Ishikawa (cell line): ENCODE measurements at regions not wholly inside any gene's neighbourhood (a gene's known extent, or its start where the extent isn't known, plus 50 kb on each side); places are given as distances from the start of the nearest gene placed in this dataset.

Experiments used
- CEBPB ChIP-seq: IDR thresholded peaks from 2 replicates; pipeline ENCODE4 v1.6.1; 2012
- CREB1 ChIP-seq: IDR thresholded peaks from 2 replicates; pipeline ENCODE4 v1.6.1; 2012; ENCODE audit warnings: low read depth
- EGR1 ChIP-seq: IDR thresholded peaks from 2 replicates; pipeline ENCODE4 v1.6.1; 2012
- EP300 ChIP-seq: IDR thresholded peaks from 2 replicates; pipeline ENCODE4 v1.6.1; 2012; ENCODE audit warnings: borderline replicate concordance
- FOXM1 ChIP-seq: IDR thresholded peaks from 2 replicates; pipeline ENCODE4 v1.6.1; 2012; ENCODE audit warnings: low read depth, borderline replicate concordance
- MAX ChIP-seq: IDR thresholded peaks from 2 replicates; pipeline ENCODE4 v1.6.1; 2012
- NFIC ChIP-seq: IDR thresholded peaks from 2 replicates; pipeline ENCODE4 v1.6.1; 2012
- RAD21 ChIP-seq: IDR thresholded peaks from 2 replicates; pipeline ENCODE4 v1.6.1; 2012; ENCODE audit warnings: low read depth
- REST ChIP-seq: IDR thresholded peaks from 2 replicates; pipeline ENCODE4 v1.6.1; 2012; ENCODE audit warnings: low read depth, mild to moderate bottlenecking
- TAF1 ChIP-seq: IDR thresholded peaks from 2 replicates; pipeline ENCODE4 v1.6.1; 2012; ENCODE audit warnings: low read depth, mild to moderate bottlenecking
- TCF12 ChIP-seq: IDR thresholded peaks from 2 replicates; pipeline ENCODE4 v1.6.1; 2012; ENCODE audit warnings: low read depth
- TEAD4 ChIP-seq: IDR thresholded peaks from 2 replicates; pipeline ENCODE4 v1.6.1; 2012
- USF1 ChIP-seq: IDR thresholded peaks from 2 replicates; pipeline ENCODE4 v1.6.1; 2012
- YY1 ChIP-seq: IDR thresholded peaks from 2 replicates; pipeline ENCODE4 v1.6.1; 2012; ENCODE audit warnings: low read depth
- ZBTB7A ChIP-seq: IDR thresholded peaks from 2 replicates; pipeline ENCODE4 v1.6.1; 2012; ENCODE audit warnings: low read depth

GRCh38 chr21:31493350-31493880 is 149.4 kb upstream of the TIAM1 start:
- TF ChIP-seq EP300 (no peak), TCF12 (no peak), RAD21 (no peak), TAF1 (no peak), CEBPB (no peak), TEAD4 (no peak), EGR1 (no peak)

GRCh38 chr21:31491617-31492016 is 147.6 kb upstream of the TIAM1 start:
- TF ChIP-seq TAF1 (no peak), TEAD4 (no peak), TCF12 (no peak), CEBPB (no peak), NFIC (no peak), MAX (no peak), EP300 (no peak)

GRCh38 chr21:31490443-31490842 is 146.4 kb upstream of the TIAM1 start:
- TF ChIP-seq USF1 (peak; percentile 79), YY1 (no peak), RAD21 (no peak), EGR1 (no peak)

GRCh38 chr21:31489726-31490125 is 145.7 kb upstream of the TIAM1 start:
- TF ChIP-seq TEAD4 (no peak), CREB1 (no peak), YY1 (no peak), TCF12 (no peak), USF1 (no peak), TAF1 (no peak), EP300 (no peak), NFIC (no peak), ZBTB7A (no peak), FOXM1 (no peak), RAD21 (no peak), CEBPB (no peak), EGR1 (no peak), MAX (no peak), REST (no peak)

- TF ChIP-seq CEBPB, result no peak
- no peak for TF ChIP-seq RAD21
- no peak for TF ChIP-seq ZBTB7A
- no peak for TF ChIP-seq EGR1
- no peak for TF ChIP-seq TCF12
- TF ChIP-seq YY1, result no peak
- TF ChIP-seq USF1, result no peak
- TF ChIP-seq EP300, result no peak
- no peak for TF ChIP-seq NFIC
- TF ChIP-seq CREB1, result no peak
- TF ChIP-seq TAF1, result no peak
- TF ChIP-seq FOXM1, result no peak
- no peak for TF ChIP-seq REST
These were observed 145.0 kb upstream of the TIAM1 start for GRCh38 chr21:31489014-31489413.

GRCh38 chr21:31484219-31484618 is 140.2 kb upstream of the TIAM1 start:
- TF ChIP-seq EGR1 (no peak), TEAD4 (no peak), EP300 (no peak), YY1 (no peak), RAD21 (no peak)

GRCh38 chr21:31483146-31483545 is 139.1 kb upstream of the TIAM1 start:
- no peak for TF ChIP-seq FOXM1
- TF ChIP-seq MAX, result no peak
- TF ChIP-seq CREB1, result no peak
- no peak for TF ChIP-seq NFIC
- no peak for TF ChIP-seq YY1
- no peak for TF ChIP-seq ZBTB7A
- TF ChIP-seq EP300, result no peak
- TF ChIP-seq USF1, result no peak
- no peak for TF ChIP-seq CEBPB
- TF ChIP-seq TAF1, result no peak
- no peak for TF ChIP-seq RAD21
- TF ChIP-seq TEAD4, result no peak
- no peak for TF ChIP-seq REST
- no peak for TF ChIP-seq EGR1
